ENCODE measurements at regions not wholly inside any gene's neighbourhood (a gene's known extent, or its start where the extent isn't known, plus 50 kb on each side); places are given as distances from the start of the nearest gene placed in this dataset.
"Not testable (repeated sequence)": the region's sequence is repeated elsewhere in the genome, so short reads cannot be mapped to it uniquely, and the experiment has no call there.

- DNase-seq, result not testable (repeated sequence)
These were observed 269.0 kb upstream of the MKLN1 start for GRCh38 chr7:131058561-131059288.

- DNase-seq, result not testable (repeated sequence)
These were observed 268.3 kb upstream of the MKLN1 start for GRCh38 chr7:131059401-131059800.

- DNase-seq, result no peak
These were observed 266.5 kb upstream of the MKLN1 start for GRCh38 chr7:131061158-131061557.

GRCh38 chr7:131061818-131062217 lies 265.9 kb upstream of the MKLN1 start:
- DNase-seq, result no peak

GRCh38 chr7:131066635-131067034 lies 261.0 kb upstream of the MKLN1 start:
- DNase-seq, result peak; percentile 65

- DNase-seq, result no peak
These were observed 260.5 kb upstream of the MKLN1 start for GRCh38 chr7:131067220-131067619.

- peak; percentile 39 for DNase-seq
These were observed 259.1 kb upstream of the MKLN1 start for GRCh38 chr7:131068604-131069021.

GRCh38 chr7:131071786-131072504 lies 255.7 kb upstream of the MKLN1 start:
- peak; percentile 20 for DNase-seq

- DNase-seq, result peak; percentile 38
These were observed 255.1 kb upstream of the MKLN1 start for GRCh38 chr7:131072505-131073091.

- no peak for DNase-seq
These were observed 253.6 kb upstream of the MKLN1 start for GRCh38 chr7:131074043-131074442.

GRCh38 chr7:131074585-131074984 lies 253.1 kb upstream of the MKLN1 start:
- DNase-seq, result no peak

GRCh38 chr7:131075406-131075805 lies 252.3 kb upstream of the MKLN1 start:
- DNase-seq, result peak; percentile 5

- DNase-seq, result peak; percentile 82
These were observed 251.6 kb upstream of the MKLN1 start for GRCh38 chr7:131076032-131076431.

- DNase-seq, result peak; percentile 53
These were observed 250.9 kb upstream of the MKLN1 start for GRCh38 chr7:131076711-131077181.

- no peak for DNase-seq
These were observed 249.9 kb upstream of the MKLN1 start for GRCh38 chr7:131077735-131078134.

GRCh38 chr7:131080754-131081153 lies 246.9 kb upstream of the MKLN1 start:
- DNase-seq, result no peak

GRCh38 chr7:131081308-131081707 lies 246.4 kb upstream of the MKLN1 start:
- DNase-seq, result no peak

- no peak for DNase-seq
These were observed 243.9 kb upstream of the MKLN1 start for GRCh38 chr7:131083781-131084180.

- DNase-seq, result not testable (repeated sequence)
These were observed 243.3 kb upstream of the MKLN1 start for GRCh38 chr7:131084336-131084735.

- no peak for DNase-seq
These were observed 239.7 kb upstream of the MKLN1 start for GRCh38 chr7:131087756-131088658.

GRCh38 chr7:131090188-131090587 lies 237.5 kb upstream of the MKLN1 start:
- DNase-seq, result no peak

GRCh38 chr7:131090886-131091692 lies 236.6 kb upstream of the MKLN1 start:
- DNase-seq, result no peak
